Parathyroid adenoma (tissue), 2 donors: ENCODE measurements at regions not wholly inside any gene's neighbourhood (a gene's known extent, or its start where the extent isn't known, plus 50 kb on each side); places are given as distances from the start of the nearest gene placed in this dataset.

Experiments
- H2AFZ ChIP-seq: fragments of 300-600 bp; sonication (generic); one replicate; pipeline ENCODE4 v1.7.0; 2017; ENCODE audit warnings: antibody characterized with exemption, mild to moderate bottlenecking
- H3K27ac ChIP-seq: fragments of 300-600 bp; sonication (generic); one replicate; pipeline ENCODE4 v1.7.0; 2017
- H3K27me3 ChIP-seq: fragments of 300-600 bp; sonication (generic); one replicate; pipeline ENCODE4 v1.7.0; 2017; ENCODE audit warnings: low read length; ENCODE audit not compliant: control insufficient read depth, insufficient read depth
- H3K36me3 ChIP-seq: fragments of 300-600 bp; sonication (generic); one replicate; pipeline ENCODE4 v1.7.0; 2017; ENCODE audit warnings: low read length; ENCODE audit not compliant: control insufficient read depth, insufficient read depth
- H3K4me1 ChIP-seq: fragments of 300-600 bp; sonication (generic); one replicate; pipeline ENCODE4 v1.7.0; 2017; ENCODE audit warnings: control low read depth
- H3K4me2 ChIP-seq: fragments of 300-600 bp; sonication (generic); one replicate; pipeline ENCODE4 v1.7.0; 2017; ENCODE audit warnings: low read length
- H3K4me3 ChIP-seq: fragments of 300-600 bp; sonication (generic); one replicate; pipeline ENCODE4 v1.7.0; 2017; ENCODE audit warnings: low read depth, low read length
- H3K79me2 ChIP-seq: fragments of 300-600 bp; sonication (generic); one replicate; pipeline ENCODE4 v1.7.0; 2017; ENCODE audit warnings: control low read depth
- H3K9ac ChIP-seq: fragments of 300-600 bp; sonication (generic); one replicate; pipeline ENCODE4 v1.7.0; 2017; ENCODE audit warnings: mild to moderate bottlenecking
- H3K9me3 ChIP-seq: fragments of 300-600 bp; sonication (generic); one replicate; pipeline ENCODE4 v1.7.0; 2017; ENCODE audit warnings: low read length; ENCODE audit not compliant: control insufficient read depth
- TF ChIP-seq, protein P1 (sequence below): fragments of 300-600 bp; sonication (generic); IDR thresholded peaks from one replicate; pipeline ENCODE4 v1.7.0; 2017; ENCODE audit warnings: antibody characterized with exemption, mild to moderate bottlenecking
- donor health status: primary hyperparathyroidism.

DNA sequence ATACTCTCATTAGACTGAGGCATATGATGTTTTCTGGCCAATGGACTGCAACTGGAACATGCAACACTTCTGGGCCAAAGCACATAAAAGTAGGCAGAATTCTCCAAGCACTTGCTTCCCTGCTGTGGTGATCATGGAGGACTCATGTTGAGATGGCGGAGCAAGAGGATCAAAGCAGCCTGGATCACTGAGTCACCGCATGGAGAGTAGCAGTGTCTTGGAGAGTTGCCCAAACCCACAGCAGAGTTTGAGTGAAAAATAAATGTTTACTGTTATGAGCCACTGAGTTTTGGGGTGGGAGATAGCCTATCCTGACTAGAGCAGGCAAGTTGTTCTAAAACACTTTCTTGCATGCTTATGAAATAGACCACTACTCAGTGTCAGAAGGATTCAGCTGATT is 359.5 kb downstream of the ZNF521 start:
- Histone ChIP-seq H3K4me1 (no peaks in the 10 kb centered on the region), H3K9me3 (no peaks in the 10 kb centered on the region), H3K9ac (no peak overlapping the region), H3K4me3 (no peak overlapping the region), H3K27me3 (no peaks in the 10 kb centered on the region), H2AFZ (no peak overlapping the region), H3K27ac (no peak overlapping the region), H3K4me2 (no peak overlapping the region), H3K36me3 (no peaks in the 10 kb centered on the region), H3K79me2 (no peaks in the 10 kb centered on the region)
- TF ChIP-seq, protein P1, sequence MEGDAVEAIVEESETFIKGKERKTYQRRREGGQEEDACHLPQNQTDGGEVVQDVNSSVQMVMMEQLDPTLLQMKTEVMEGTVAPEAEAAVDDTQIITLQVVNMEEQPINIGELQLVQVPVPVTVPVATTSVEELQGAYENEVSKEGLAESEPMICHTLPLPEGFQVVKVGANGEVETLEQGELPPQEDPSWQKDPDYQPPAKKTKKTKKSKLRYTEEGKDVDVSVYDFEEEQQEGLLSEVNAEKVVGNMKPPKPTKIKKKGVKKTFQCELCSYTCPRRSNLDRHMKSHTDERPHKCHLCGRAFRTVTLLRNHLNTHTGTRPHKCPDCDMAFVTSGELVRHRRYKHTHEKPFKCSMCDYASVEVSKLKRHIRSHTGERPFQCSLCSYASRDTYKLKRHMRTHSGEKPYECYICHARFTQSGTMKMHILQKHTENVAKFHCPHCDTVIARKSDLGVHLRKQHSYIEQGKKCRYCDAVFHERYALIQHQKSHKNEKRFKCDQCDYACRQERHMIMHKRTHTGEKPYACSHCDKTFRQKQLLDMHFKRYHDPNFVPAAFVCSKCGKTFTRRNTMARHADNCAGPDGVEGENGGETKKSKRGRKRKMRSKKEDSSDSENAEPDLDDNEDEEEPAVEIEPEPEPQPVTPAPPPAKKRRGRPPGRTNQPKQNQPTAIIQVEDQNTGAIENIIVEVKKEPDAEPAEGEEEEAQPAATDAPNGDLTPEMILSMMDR = no peak

- H3K9ac ChIP-seq = no peak overlapping the region
- H3K4me2 ChIP-seq = no peak overlapping the region
- no peak overlapping the region for H2AFZ ChIP-seq
- no peak overlapping the region for H3K4me3 ChIP-seq
- H3K36me3 ChIP-seq = no peaks in the 10 kb centered on the region
- no peaks in the 10 kb centered on the region for H3K4me1 ChIP-seq
- H3K79me2 ChIP-seq = no peaks in the 10 kb centered on the region
- no peak overlapping the region for H3K27ac ChIP-seq
- H3K9me3 ChIP-seq = no peaks in the 10 kb centered on the region
- TF ChIP-seq, protein P1 = no peak
- H3K27me3 ChIP-seq = no peaks in the 10 kb centered on the region
Measured at GRCh38 chr18:24993628-24994027, 358.3 kb downstream of the ZNF521 start.

GRCh38 chr18:24995056-24995455 is 356.9 kb downstream of the ZNF521 start:
- no peaks in the 10 kb centered on the region for H3K36me3 ChIP-seq
- no peaks in the 10 kb centered on the region for H3K27me3 ChIP-seq
- no peak overlapping the region for H3K9ac ChIP-seq

DNA sequence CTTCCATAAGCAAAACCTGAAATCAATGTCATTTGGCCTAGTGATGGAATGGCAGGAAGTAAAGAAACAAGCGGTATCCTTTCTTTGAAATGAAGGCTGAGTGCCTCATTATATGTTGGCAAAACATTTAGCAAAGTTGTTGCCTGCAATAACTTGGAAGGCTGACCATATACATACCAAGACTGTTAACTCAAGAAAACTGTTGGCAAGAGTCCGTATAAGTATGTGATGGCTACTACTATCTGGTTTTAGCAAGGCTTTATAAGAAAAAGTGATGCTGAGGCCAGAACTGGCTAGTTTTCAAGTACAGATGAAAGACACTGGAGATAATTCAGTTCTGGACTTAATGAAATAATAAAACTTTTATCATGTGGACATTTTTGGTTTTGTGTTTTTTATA is 356.2 kb downstream of the ZNF521 start:
- H3K9ac ChIP-seq = no peak overlapping the region
- H3K79me2 ChIP-seq = no peaks in the 10 kb centered on the region
- H3K36me3 ChIP-seq = no peaks in the 10 kb centered on the region
- H3K4me2 ChIP-seq = no peak overlapping the region
- H3K4me3 ChIP-seq = no peak overlapping the region
- TF ChIP-seq, protein P1 = no peak
- H3K9me3 ChIP-seq = no peaks in the 10 kb centered on the region
- no peak overlapping the region for H2AFZ ChIP-seq
- no peak overlapping the region for H3K27ac ChIP-seq
- H3K27me3 ChIP-seq = no peaks in the 10 kb centered on the region
- no peaks in the 10 kb centered on the region for H3K4me1 ChIP-seq

More at GRCh38 chr18:24995056-24995455, 356.9 kb downstream of the ZNF521 start:
- TF ChIP-seq, protein P1 = no peak
- Histone ChIP-seq H3K27ac (no peak overlapping the region), H3K9me3 (no peaks in the 10 kb centered on the region), H3K4me3 (no peak overlapping the region), H2AFZ (no peak overlapping the region), H3K4me1 (no peaks in the 10 kb centered on the region), H3K79me2 (no peaks in the 10 kb centered on the region), H3K4me2 (no peak overlapping the region)

- no peaks in the 10 kb centered on the region for H3K79me2 ChIP-seq
- no peak overlapping the region for H3K27ac ChIP-seq
- H3K27me3 ChIP-seq = no peaks in the 10 kb centered on the region
- no peak overlapping the region for H3K4me3 ChIP-seq
- no peak overlapping the region for H2AFZ ChIP-seq
- TF ChIP-seq, protein P1 = no peak
- no peak overlapping the region for H3K4me2 ChIP-seq
- no peak overlapping the region for H3K9ac ChIP-seq
- no peaks in the 10 kb centered on the region for H3K9me3 ChIP-seq
- no peaks in the 10 kb centered on the region for H3K4me1 ChIP-seq
- H3K36me3 ChIP-seq = no peaks in the 10 kb centered on the region
Measured at GRCh38 chr18:24999650-25000267, 352.2 kb downstream of the ZNF521 start.
